Right lobe of liver (tissue), 6 donors: ENCODE measurements at regions not wholly inside any gene's neighbourhood (a gene's known extent, or its start where the extent isn't known, plus 50 kb on each side); places are given as distances from the start of the nearest gene placed in this dataset.
"Not testable (repeated sequence)": the region's sequence is repeated elsewhere in the genome, so short reads cannot be mapped to it uniquely, and the experiment has no call there.

Experiments
- ATAC-seq, 4 donors: fragments of 200-7000 bp; cut with Tn5 transposase; one replicate each; pipeline ENCODE4 v1.9.1; 2020; ENCODE audit warnings: mild to moderate bottlenecking in 4 of 4, moderate library complexity in 4 of 4
- DNase-seq, 3 donors: peaks; one replicate each; pipeline ENCODE4 v3.0.0-alpha.2; 2020
- H3K27ac ChIP-seq, 3 donors: fragments of 200-600 bp; one replicate each; pipeline ENCODE4 v1.8.0; 2022
- H3K27me3 ChIP-seq, 2 donors: fragments of 200-600 bp; one replicate each; pipeline ENCODE4 v1.8.0; 2022
- H3K36me3 ChIP-seq, 4 donors: fragments of 200-600 bp; sonication (generic) in 1 of 4; one replicate each; pipeline versions ENCODE4 v1.5.1 to v1.8.0; 2017 to 2022; ENCODE audit warnings: control low read depth in 1 of 4
- H3K4me1 ChIP-seq, 4 donors: fragments of 200-600 bp; sonication (generic) in 1 of 4; one replicate each; pipeline versions ENCODE4 v1.5.1 to v1.8.0; 2017 to 2022; ENCODE audit warnings: control low read depth in 1 of 4
- H3K4me3 ChIP-seq, 3 donors: fragments of 200-600 bp; one replicate each; pipeline ENCODE4 v1.8.0; 2022
- H3K9me3 ChIP-seq, 4 donors: fragments of 200-600 bp; sonication (generic) in 1 of 4; one replicate each; pipeline versions ENCODE4 v1.5.1 to v1.8.0; 2017 to 2022; ENCODE audit warnings: control low read depth in 1 of 4
- CTCF ChIP-seq, 4 donors: fragments of 200-600 bp in 3 of 4; fragments of 450-650 bp in 1 of 4; IDR thresholded peaks; one replicate each; pipeline versions ENCODE4 v1.5.1 to v1.8.0; 2016 to 2022; ENCODE audit warnings: antibody characterized with exemption in 4 of 4, mild to moderate bottlenecking in 2 of 4
- POLR2A ChIP-seq: fragments of 450-650 bp; IDR thresholded peaks from one replicate; pipeline ENCODE4 v1.6.1; 2017; ENCODE audit warnings: antibody characterized with exemption, mild to moderate bottlenecking
- WGBS: methylation state at CpG from one replicate; pipeline ENCODE4 v1.1.6; 2018; ENCODE audit warnings: low coverage, low lambda C conversion rate; ENCODE audit not compliant: insufficient coverage; ENCODE audit errors: missing lambda C conversion rate; 5-methylcytosine and 5-hydroxymethylcytosine counted together
- intact Hi-C, 2 donors: fragments of 100-400 bp; cut with DNase I; formaldehyde crosslinking; loops; one replicate each; pipeline versions ENCODE4 v1.11.2 to v1.14.1; 2022
- donor health status: DM: no; HTN: yes; CAD: no.
- donor health status: DM: no; HTN: no; CAD: no.
- donor health status: DM: no; HTN: no; CAD: no.
- donor health status: DM: no; HTN: yes; CAD: no.
- donor health status: DM: no; HTN: yes; CAD: no.

GRCh38 chr3:18185624-18186023 lies 239.5 kb downstream of the SATB1 start:
- Histone ChIP-seq H3K27ac (no peak overlapping the region), H3K4me3 (no peak overlapping the region), H3K36me3 (no peaks in the 10 kb centered on the region), H3K4me1 (no peaks in the 10 kb centered on the region), H3K27me3 (no peaks in the 10 kb centered on the region), H3K9me3 (no peaks in the 10 kb centered on the region)
- no peak for ATAC-seq
- DNase-seq = no peak
- no peak for TF ChIP-seq POLR2A
- no peak for TF ChIP-seq CTCF (IDR thresholded peaks at IDR 0.05)
- 78% methylated on average over 1 of the region's 1 CpG for WGBS
- intact Hi-C loops = no loop called here

GRCh38 chr3:18182923-18183322 lies 242.2 kb downstream of the SATB1 start:
- H3K27ac ChIP-seq, intact Hi-C loops, H3K36me3 ChIP-seq, H3K9me3 ChIP-seq, DNase-seq, H3K4me3 ChIP-seq, H3K4me1 ChIP-seq, H3K27me3 ChIP-seq, ATAC-seq: not testable (repeated sequence)
- 60% methylated on average over 1 of the region's 1 CpG for WGBS

GRCh38 chr3:18179521-18179920 lies 245.6 kb downstream of the SATB1 start:
- no peak overlapping the region for H3K27ac ChIP-seq
- intact Hi-C loops = no loop called here
- TF ChIP-seq CTCF (IDR thresholded peaks at IDR 0.05) (no peak), POLR2A (no peak)
- H3K4me1 ChIP-seq = no peaks in the 10 kb centered on the region
- H3K4me3 ChIP-seq = no peak overlapping the region
- WGBS = 46% methylated on average over 3 of the region's 3 CpGs
- DNase-seq = no peak
- no peaks in the 10 kb centered on the region for H3K27me3 ChIP-seq
- no peaks in the 10 kb centered on the region for H3K9me3 ChIP-seq
- no peaks in the 10 kb centered on the region for H3K36me3 ChIP-seq
- ATAC-seq = no peak

GRCh38 chr3:18177271-18177670 lies 247.9 kb downstream of the SATB1 start:
- no peak for ATAC-seq
- WGBS = 52% methylated on average over 4 of the region's 4 CpGs
- no peak for DNase-seq

GRCh38 chr3:18173891-18174290 lies 251.2 kb downstream of the SATB1 start:
- DNase-seq, H3K4me1 ChIP-seq, H3K4me3 ChIP-seq, H3K27me3 ChIP-seq, intact Hi-C loops, H3K9me3 ChIP-seq, H3K27ac ChIP-seq, H3K36me3 ChIP-seq, ATAC-seq: not testable (repeated sequence)
- WGBS = 46% methylated on average over 5 of the region's 5 CpGs

More at GRCh38 chr3:18177271-18177670, 247.9 kb downstream of the SATB1 start:
- H3K4me1 ChIP-seq = no peaks in the 10 kb centered on the region
- no peaks in the 10 kb centered on the region for H3K9me3 ChIP-seq
- no peaks in the 10 kb centered on the region for H3K36me3 ChIP-seq
- TF ChIP-seq CTCF (IDR thresholded peaks at IDR 0.05) (no peak), POLR2A (no peak)
- H3K27me3 ChIP-seq = no peaks in the 10 kb centered on the region
- no peak overlapping the region for H3K27ac ChIP-seq
- intact Hi-C loops = no loop called here
- no peak overlapping the region for H3K4me3 ChIP-seq

- Histone ChIP-seq H3K4me1 (no peaks in the 10 kb centered on the region), H3K36me3 (no peaks in the 10 kb centered on the region), H3K27me3 (no peaks in the 10 kb centered on the region), H3K9me3 (no peaks in the 10 kb centered on the region), H3K4me3 (no peak overlapping the region), H3K27ac (no peak overlapping the region)
- TF ChIP-seq CTCF (IDR thresholded peaks at IDR 0.05) (no peak), POLR2A (no peak)
- no peak for DNase-seq
- ATAC-seq = no peak
- intact Hi-C loops = no loop called here
- 8% methylated on average over 1 of the region's 1 CpG for WGBS
Measured at GRCh38 chr3:18159681-18160080, 265.5 kb downstream of the SATB1 start.
